ENCODE measurements at regions not wholly inside any gene's neighbourhood (a gene's known extent, or its start where the extent isn't known, plus 50 kb on each side); places are given as distances from the start of the nearest gene placed in this dataset.

GRCh38 chr7:46479680-46480079 lies 558.6 kb upstream of the IGFBP3 start:
- H3K36me3 Mint-ChIP-seq: peaks cover 5% of the 10 kb centered on the region; the same call in 1 of the 2 replicates
- H3K9me3 Mint-ChIP-seq: peaks cover 44% of the 10 kb centered on the region
- DNase-seq (ENCODE audit: low spot score): no peak
- ChIA-PET POLR2A (no interaction called here), CTCF (no interaction called here)
- H3K27me3 Mint-ChIP-seq (ENCODE audit: low read depth): 0 out of 2 replicates have a peak, but pooled peaks cover 2% of the 10 kb centered on the region
- no peak for ATAC-seq
- no peak overlapping the region for H3K27ac Mint-ChIP-seq
- H3K4me3 Mint-ChIP-seq: no peak overlapping the region
- no peaks in the 10 kb centered on the region for H3K4me1 Mint-ChIP-seq
- no peak for TF ChIP-seq GRHL2 (CRISPR knock-in tag; IDR thresholded peaks at IDR 0.05; ENCODE audit: insufficient replicate concordance, severe bottlenecking)
- no peak for TF ChIP-seq ZNF232 (CRISPR knock-in tag; IDR thresholded peaks at IDR 0.05)
- no peak for TF ChIP-seq CDX4 (CRISPR knock-in tag; IDR thresholded peaks at IDR 0.05; ENCODE audit: borderline replicate concordance)
- TF ChIP-seq GABPB1 (CRISPR knock-in tag; IDR thresholded peaks at IDR 0.05): no peak
- no peak for TF ChIP-seq CREB1 (CRISPR knock-in tag; IDR thresholded peaks at IDR 0.05)
- TF ChIP-seq ZNF671 (CRISPR knock-in tag; IDR thresholded peaks at IDR 0.05): no peak
- TF ChIP-seq, protein P1, sequence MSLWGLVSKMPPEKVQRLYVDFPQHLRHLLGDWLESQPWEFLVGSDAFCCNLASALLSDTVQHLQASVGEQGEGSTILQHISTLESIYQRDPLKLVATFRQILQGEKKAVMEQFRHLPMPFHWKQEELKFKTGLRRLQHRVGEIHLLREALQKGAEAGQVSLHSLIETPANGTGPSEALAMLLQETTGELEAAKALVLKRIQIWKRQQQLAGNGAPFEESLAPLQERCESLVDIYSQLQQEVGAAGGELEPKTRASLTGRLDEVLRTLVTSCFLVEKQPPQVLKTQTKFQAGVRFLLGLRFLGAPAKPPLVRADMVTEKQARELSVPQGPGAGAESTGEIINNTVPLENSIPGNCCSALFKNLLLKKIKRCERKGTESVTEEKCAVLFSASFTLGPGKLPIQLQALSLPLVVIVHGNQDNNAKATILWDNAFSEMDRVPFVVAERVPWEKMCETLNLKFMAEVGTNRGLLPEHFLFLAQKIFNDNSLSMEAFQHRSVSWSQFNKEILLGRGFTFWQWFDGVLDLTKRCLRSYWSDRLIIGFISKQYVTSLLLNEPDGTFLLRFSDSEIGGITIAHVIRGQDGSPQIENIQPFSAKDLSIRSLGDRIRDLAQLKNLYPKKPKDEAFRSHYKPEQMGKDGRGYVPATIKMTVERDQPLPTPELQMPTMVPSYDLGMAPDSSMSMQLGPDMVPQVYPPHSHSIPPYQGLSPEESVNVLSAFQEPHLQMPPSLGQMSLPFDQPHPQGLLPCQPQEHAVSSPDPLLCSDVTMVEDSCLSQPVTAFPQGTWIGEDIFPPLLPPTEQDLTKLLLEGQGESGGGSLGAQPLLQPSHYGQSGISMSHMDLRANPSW (CRISPR knock-in tag; conservative IDR thresholded peaks at IDR 0.05; ENCODE audit: low read depth): no peak
- TF ChIP-seq, protein P2, sequence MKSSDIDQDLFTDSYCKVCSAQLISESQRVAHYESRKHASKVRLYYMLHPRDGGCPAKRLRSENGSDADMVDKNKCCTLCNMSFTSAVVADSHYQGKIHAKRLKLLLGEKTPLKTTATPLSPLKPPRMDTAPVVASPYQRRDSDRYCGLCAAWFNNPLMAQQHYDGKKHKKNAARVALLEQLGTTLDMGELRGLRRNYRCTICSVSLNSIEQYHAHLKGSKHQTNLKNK (CRISPR knock-in tag; IDR thresholded peaks at IDR 0.05): no peak
- TF ChIP-seq, protein P3, sequence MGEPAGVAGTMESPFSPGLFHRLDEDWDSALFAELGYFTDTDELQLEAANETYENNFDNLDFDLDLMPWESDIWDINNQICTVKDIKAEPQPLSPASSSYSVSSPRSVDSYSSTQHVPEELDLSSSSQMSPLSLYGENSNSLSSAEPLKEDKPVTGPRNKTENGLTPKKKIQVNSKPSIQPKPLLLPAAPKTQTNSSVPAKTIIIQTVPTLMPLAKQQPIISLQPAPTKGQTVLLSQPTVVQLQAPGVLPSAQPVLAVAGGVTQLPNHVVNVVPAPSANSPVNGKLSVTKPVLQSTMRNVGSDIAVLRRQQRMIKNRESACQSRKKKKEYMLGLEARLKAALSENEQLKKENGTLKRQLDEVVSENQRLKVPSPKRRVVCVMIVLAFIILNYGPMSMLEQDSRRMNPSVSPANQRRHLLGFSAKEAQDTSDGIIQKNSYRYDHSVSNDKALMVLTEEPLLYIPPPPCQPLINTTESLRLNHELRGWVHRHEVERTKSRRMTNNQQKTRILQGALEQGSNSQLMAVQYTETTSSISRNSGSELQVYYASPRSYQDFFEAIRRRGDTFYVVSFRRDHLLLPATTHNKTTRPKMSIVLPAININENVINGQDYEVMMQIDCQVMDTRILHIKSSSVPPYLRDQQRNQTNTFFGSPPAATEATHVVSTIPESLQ (CRISPR knock-in tag; IDR thresholded peaks at IDR 0.05): no peak
- TF ChIP-seq ZNF219 (CRISPR knock-in tag; IDR thresholded peaks at IDR 0.05; ENCODE audit: borderline replicate concordance): no peak

DNA sequence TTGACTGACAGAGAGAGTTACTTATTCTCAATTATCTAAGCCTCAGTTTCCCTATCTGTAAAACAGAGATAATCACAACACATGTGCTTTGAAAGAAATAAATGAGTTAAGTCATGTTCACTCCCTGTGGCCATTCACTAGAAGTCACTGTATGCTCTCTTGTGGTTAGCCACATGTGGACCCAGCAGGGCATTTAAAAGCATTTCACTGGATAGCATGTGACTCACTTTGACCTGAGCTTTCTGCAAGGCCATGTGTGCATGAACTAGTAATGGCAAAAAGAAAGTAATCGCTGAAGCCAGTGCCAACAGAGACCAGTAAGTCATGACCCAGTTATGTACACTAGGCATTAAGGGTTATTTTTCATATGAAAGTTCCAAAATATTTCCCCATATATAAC lies 557.0 kb upstream of the IGFBP3 start:
- POLR2A ChIA-PET: no interaction called here
- no peak overlapping the region for H3K27ac Mint-ChIP-seq
- no peak overlapping the region for H3K4me3 Mint-ChIP-seq
- TF ChIP-seq, protein P4, sequence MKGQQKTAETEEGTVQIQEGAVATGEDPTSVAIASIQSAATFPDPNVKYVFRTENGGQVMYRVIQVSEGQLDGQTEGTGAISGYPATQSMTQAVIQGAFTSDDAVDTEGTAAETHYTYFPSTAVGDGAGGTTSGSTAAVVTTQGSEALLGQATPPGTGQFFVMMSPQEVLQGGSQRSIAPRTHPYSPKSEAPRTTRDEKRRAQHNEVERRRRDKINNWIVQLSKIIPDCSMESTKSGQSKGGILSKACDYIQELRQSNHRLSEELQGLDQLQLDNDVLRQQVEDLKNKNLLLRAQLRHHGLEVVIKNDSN (CRISPR knock-in tag; IDR thresholded peaks at IDR 0.05): no peak
- TF ChIP-seq CREM (CRISPR knock-in tag; IDR thresholded peaks at IDR 0.05) (no peak), SP1 (CRISPR knock-in tag; conservative IDR thresholded peaks at IDR 0.05) (no peak)
- peaks cover 12% of the 10 kb centered on the region for H3K36me3 Mint-ChIP-seq
- CTCF ChIA-PET: no interaction called here
- DNase-seq (ENCODE audit: low spot score): no peak
- peaks cover 51% of the 10 kb centered on the region for H3K9me3 Mint-ChIP-seq
- no peak for ATAC-seq
- no peaks in the 10 kb centered on the region for H3K4me1 Mint-ChIP-seq
- peaks cover 5% of the 10 kb centered on the region; the same call in 1 of the 2 replicates for H3K27me3 Mint-ChIP-seq (ENCODE audit: low read depth)

- CTCF ChIA-PET: no interaction called here
- TF ChIP-seq GABPB1 (CRISPR knock-in tag; IDR thresholded peaks at IDR 0.05) (no peak), GTF2I (CRISPR knock-in tag; conservative IDR thresholded peaks at IDR 0.05) (no peak), RELA (CRISPR knock-in tag; IDR thresholded peaks at IDR 0.05; ENCODE audit: borderline replicate concordance) (no peak), GRHL2 (CRISPR knock-in tag; IDR thresholded peaks at IDR 0.05; ENCODE audit: insufficient replicate concordance, severe bottlenecking) (no peak), JAZF1 (CRISPR knock-in tag; IDR thresholded peaks at IDR 0.05) (no peak), HMGXB4 (CRISPR knock-in tag; IDR thresholded peaks at IDR 0.05) (no peak), CDX4 (CRISPR knock-in tag; IDR thresholded peaks at IDR 0.05; ENCODE audit: borderline replicate concordance) (no peak), ZNF121 (CRISPR knock-in tag; IDR thresholded peaks at IDR 0.05) (no peak)
- TF ChIP-seq, protein P5, sequence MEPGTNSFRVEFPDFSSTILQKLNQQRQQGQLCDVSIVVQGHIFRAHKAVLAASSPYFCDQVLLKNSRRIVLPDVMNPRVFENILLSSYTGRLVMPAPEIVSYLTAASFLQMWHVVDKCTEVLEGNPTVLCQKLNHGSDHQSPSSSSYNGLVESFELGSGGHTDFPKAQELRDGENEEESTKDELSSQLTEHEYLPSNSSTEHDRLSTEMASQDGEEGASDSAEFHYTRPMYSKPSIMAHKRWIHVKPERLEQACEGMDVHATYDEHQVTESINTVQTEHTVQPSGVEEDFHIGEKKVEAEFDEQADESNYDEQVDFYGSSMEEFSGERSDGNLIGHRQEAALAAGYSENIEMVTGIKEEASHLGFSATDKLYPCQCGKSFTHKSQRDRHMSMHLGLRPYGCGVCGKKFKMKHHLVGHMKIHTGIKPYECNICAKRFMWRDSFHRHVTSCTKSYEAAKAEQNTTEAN (CRISPR knock-in tag; IDR thresholded peaks at IDR 0.05): no peak
- TF ChIP-seq, protein P6, sequence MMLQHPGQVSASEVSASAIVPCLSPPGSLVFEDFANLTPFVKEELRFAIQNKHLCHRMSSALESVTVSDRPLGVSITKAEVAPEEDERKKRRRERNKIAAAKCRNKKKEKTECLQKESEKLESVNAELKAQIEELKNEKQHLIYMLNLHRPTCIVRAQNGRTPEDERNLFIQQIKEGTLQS (CRISPR knock-in tag; conservative IDR thresholded peaks at IDR 0.05): no peak
Observed at GRCh38 chr7:46468753-46469356, 547.8 kb upstream of the IGFBP3 start.

More at GRCh38 chr7:46468753-46469356, 547.8 kb upstream of the IGFBP3 start:
- DNase-seq (ENCODE audit: low spot score): no peak
- Mint-ChIP-seq H3K27ac (no peak overlapping the region), H3K36me3 (peaks cover 68% of the 10 kb centered on the region), H3K9me3 (peaks cover 100% of the 10 kb centered on the region), H3K27me3 (ENCODE audit: low read depth) (peaks cover 20% of the 10 kb centered on the region), H3K4me1 (no peaks in the 10 kb centered on the region), H3K4me3 (no peak overlapping the region)
- no peak for ATAC-seq
- POLR2A ChIA-PET: no interaction called here
